H1 (cell line): ENCODE measurements at regions not wholly inside any gene's neighbourhood (a gene's known extent, or its start where the extent isn't known, plus 50 kb on each side); places are given as distances from the start of the nearest gene placed in this dataset.
"Not testable (repeated sequence)": the region's sequence is repeated elsewhere in the genome, so short reads cannot be mapped to it uniquely, and the experiment has no call there.

Source experiments
- CHD2 ChIP-seq: IDR thresholded peaks from 2 replicates; pipeline ENCODE4 v1.6.1; 2012; ENCODE audit warnings: low read length, improper control_type of control experiment
- CTCF ChIP-seq, 3 experiments: IDR thresholded peaks; 1 replicate in 2 of 3; 2 replicates in 1 of 3; pipeline versions ENCODE4 v1.5.1 to v1.6.1; 2011; ENCODE audit warnings: low read length in 3 of 3, mild to moderate bottlenecking in 3 of 3, inconsistent platforms in 2 of 3, low read depth in 1 of 3, moderate library complexity in 1 of 3; ENCODE audit not compliant: insufficient read depth in 1 of 3; ENCODE audit errors: control extremely low read depth in 1 of 3
- EGR1 ChIP-seq: IDR thresholded peaks from 2 replicates; pipeline ENCODE4 v1.6.1; 2011; ENCODE audit warnings: low read depth, low read length, borderline replicate concordance
- JUN ChIP-seq: IDR thresholded peaks from 2 replicates; pipeline ENCODE4 v1.6.1; 2011; ENCODE audit warnings: low read depth, mild to moderate bottlenecking, improper control_type of control experiment, low read length
- JUND ChIP-seq: IDR thresholded peaks from 2 replicates; pipeline ENCODE4 v1.6.1; 2011; ENCODE audit warnings: mild to moderate bottlenecking, improper control_type of control experiment, low read length
- MAX ChIP-seq: IDR thresholded peaks from 2 replicates; pipeline ENCODE4 v1.6.1; 2012; ENCODE audit warnings: inconsistent platforms
- POLR2A ChIP-seq, 2 experiments: IDR thresholded peaks; 1 replicate in 1 of 2; 2 replicates in 1 of 2; pipeline ENCODE4 v1.6.1; 2011; ENCODE audit warnings: low read depth in 2 of 2, low read length in 2 of 2, mild to moderate bottlenecking in 2 of 2; ENCODE audit errors: control extremely low read depth in 1 of 2
- POLR2AphosphoS5 ChIP-seq: IDR thresholded peaks from 2 replicates; pipeline ENCODE4 v1.6.1; 2011; ENCODE audit warnings: low read depth, low read length
- TBP ChIP-seq: IDR thresholded peaks from 2 replicates; pipeline ENCODE4 v1.6.1; 2011; ENCODE audit warnings: low read depth, low read length, improper control_type of control experiment
- YY1 ChIP-seq: IDR thresholded peaks from 2 replicates; pipeline ENCODE4 v1.6.1; 2011; ENCODE audit warnings: low read depth, mild to moderate bottlenecking, low read length

DNA sequence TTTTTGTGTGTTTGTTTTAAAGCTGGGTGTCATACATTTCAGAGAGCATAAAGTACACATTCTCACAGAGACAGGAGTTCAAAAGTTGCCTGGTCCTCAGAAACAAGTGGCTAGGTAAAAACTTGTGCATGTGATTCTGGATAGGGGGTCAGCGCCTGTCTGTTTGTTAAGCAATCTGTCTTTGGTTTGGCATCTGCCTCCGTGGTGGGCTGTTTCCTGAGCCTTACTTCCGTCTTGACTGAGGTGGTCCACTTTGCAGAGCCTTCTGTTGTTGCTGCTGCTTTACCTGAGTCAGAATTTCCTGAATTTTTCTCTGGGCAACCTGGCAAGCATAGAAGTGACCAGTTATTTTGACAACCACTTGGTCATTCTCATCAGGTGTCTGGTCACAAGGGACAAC is 73.8 kb upstream of the RPS6KA2 start:
- not testable (repeated sequence) for TF ChIP-seq CTCF (IDR thresholded peaks at IDR 0.05; ENCODE audit: control extremely low read depth in 1 of 3, insufficient read depth in 1 of 3, low read depth in 1 of 3, low read length in 3 of 3); YY1; POLR2AphosphoS5; MAX; JUN; CHD2; POLR2A (IDR thresholded peaks at IDR 0.05; ENCODE audit: control extremely low read depth in 1 of 2, low read depth in 2 of 2, low read length in 2 of 2); EGR1; JUND; TBP
